Neuronal stem cell (in vitro differentiated cells): ENCODE measurements at regions not wholly inside any gene's neighbourhood (a gene's known extent, or its start where the extent isn't known, plus 50 kb on each side); places are given as distances from the start of the nearest gene placed in this dataset.

Experiments
- DNase-seq: peaks from one replicate; pipeline ENCODE4 v3.0.0-alpha.2; 2013; ENCODE audit warnings: low spot score
- H2AFZ ChIP-seq: one replicate; pipeline ENCODE4 v1.6.1; 2013; ENCODE audit warnings: mild to moderate bottlenecking, low read length, inconsistent platforms
- H2AK5ac ChIP-seq: 2 replicates; pipeline ENCODE4 v1.6.1; 2013; ENCODE audit warnings: low read depth, mild to moderate bottlenecking, inconsistent platforms, low read length, moderate library complexity, mixed read lengths
- H2BK120ac ChIP-seq: 2 replicates; pipeline ENCODE4 v1.6.1; 2013; ENCODE audit warnings: low read depth, mild to moderate bottlenecking, inconsistent platforms, low read length, moderate library complexity, mixed read lengths
- H2BK12ac ChIP-seq: one replicate; pipeline ENCODE4 v1.6.1; 2013; ENCODE audit warnings: low read length, inconsistent platforms
- H2BK15ac ChIP-seq: 2 replicates; pipeline ENCODE4 v1.6.1; 2013; ENCODE audit warnings: mild to moderate bottlenecking, low read length, inconsistent platforms, mixed read lengths
- H2BK5ac ChIP-seq: one replicate; pipeline ENCODE4 v1.6.1; 2013; ENCODE audit warnings: inconsistent platforms, mild to moderate bottlenecking, low read length, moderate library complexity
- H3K14ac ChIP-seq: one replicate; pipeline ENCODE4 v1.6.1; 2013; ENCODE audit warnings: low read length, inconsistent platforms
- H3K18ac ChIP-seq: 2 replicates; pipeline ENCODE4 v1.6.1; 2013; ENCODE audit warnings: low read length, inconsistent platforms
- H3K23ac ChIP-seq: 2 replicates; pipeline ENCODE4 v1.6.1; 2013; ENCODE audit warnings: low read depth, mild to moderate bottlenecking, mixed read lengths, low read length, inconsistent platforms; ENCODE audit not compliant: poor library complexity
- H3K27ac ChIP-seq: replicated peaks from 3 replicates; pipeline ENCODE4 v1.5.1; 2013; ENCODE audit warnings: low read length, inconsistent platforms
- H3K27me3 ChIP-seq, 3 experiments: 2 replicates each; pipeline ENCODE4 v1.6.1; 2013; ENCODE audit warnings: low read length in 3 of 3, mild to moderate bottlenecking in 2 of 3, inconsistent platforms in 1 of 3, low read depth in 1 of 3, mixed read lengths in 1 of 3, moderate library complexity in 1 of 3; ENCODE audit not compliant: control insufficient read depth in 3 of 3, insufficient read depth in 3 of 3
- H3K36me3 ChIP-seq, 2 donors: replicated peaks in 1 of 2; 2 replicates each; pipeline ENCODE4 v1.6.1; 2013; ENCODE audit warnings: low read length in 2 of 2; ENCODE audit not compliant: control insufficient read depth in 2 of 2, insufficient read depth in 2 of 2
- H3K4ac ChIP-seq: 2 replicates; pipeline ENCODE4 v1.6.1; 2013; ENCODE audit warnings: inconsistent platforms, mild to moderate bottlenecking, low read length, moderate library complexity
- H3K4me1 ChIP-seq, 2 donors: 1 replicate in 1 of 2; 2 replicates in 1 of 2; pipeline ENCODE4 v1.6.1; 2013; ENCODE audit warnings: low read length in 2 of 2, low read depth in 1 of 2; ENCODE audit not compliant: control insufficient read depth in 2 of 2, insufficient read depth in 1 of 2
- H3K4me2 ChIP-seq: one replicate; pipeline ENCODE4 v1.6.1; 2013; ENCODE audit warnings: mild to moderate bottlenecking, low read length, inconsistent platforms; ENCODE audit not compliant: insufficient read depth, poor library complexity, severe bottlenecking
- H3K4me3 ChIP-seq, 2 donors: 2 replicates each; pipeline ENCODE4 v1.5.1; 2013; ENCODE audit warnings: low read length in 2 of 2, mild to moderate bottlenecking in 2 of 2, inconsistent platforms in 1 of 2, moderate library complexity in 1 of 2
- H3K79me1 ChIP-seq: one replicate; pipeline ENCODE4 v1.6.1; 2013; ENCODE audit warnings: low read depth, mild to moderate bottlenecking, inconsistent platforms, low read length, moderate library complexity
- H3K9ac ChIP-seq: one replicate; pipeline ENCODE4 v1.6.1; 2013; ENCODE audit warnings: mild to moderate bottlenecking, low read depth, low read length, inconsistent platforms; ENCODE audit not compliant: poor library complexity
- H3K9me3 ChIP-seq, 2 donors: replicated peaks in 1 of 2; 2 replicates each; pipeline versions ENCODE3 to v1.6.1; 2013; ENCODE audit warnings: low read length in 2 of 2, mild to moderate bottlenecking in 2 of 2, inconsistent platforms in 1 of 2, low read depth in 1 of 2, mixed read lengths in 1 of 2, moderate library complexity in 1 of 2; ENCODE audit not compliant: control insufficient read depth in 2 of 2, insufficient read depth in 1 of 2
- H4K8ac ChIP-seq: one replicate; pipeline ENCODE4 v1.6.1; 2013; ENCODE audit warnings: low read depth, mild to moderate bottlenecking, inconsistent platforms, low read length, moderate library complexity
- H4K91ac ChIP-seq: one replicate; pipeline ENCODE4 v1.6.1; 2013; ENCODE audit warnings: low read length, low read depth, mild to moderate bottlenecking, inconsistent platforms; ENCODE audit not compliant: poor library complexity
- WGBS, 2 donors: extraction: QIAGEN DNeasy Blood & Tissue Kit; methylation state at CpG; one replicate each; pipeline ENCODE4 v1.1.7; 2013; ENCODE audit warnings: missing lambda C conversion rate in 2 of 2, mixed read lengths in 1 of 2; ENCODE audit not compliant: insufficient read length in 2 of 2, insufficient replicate concordance in 1 of 2; ENCODE audit errors: extremely low coverage in 2 of 2; 5-methylcytosine and 5-hydroxymethylcytosine counted together

DNA sequence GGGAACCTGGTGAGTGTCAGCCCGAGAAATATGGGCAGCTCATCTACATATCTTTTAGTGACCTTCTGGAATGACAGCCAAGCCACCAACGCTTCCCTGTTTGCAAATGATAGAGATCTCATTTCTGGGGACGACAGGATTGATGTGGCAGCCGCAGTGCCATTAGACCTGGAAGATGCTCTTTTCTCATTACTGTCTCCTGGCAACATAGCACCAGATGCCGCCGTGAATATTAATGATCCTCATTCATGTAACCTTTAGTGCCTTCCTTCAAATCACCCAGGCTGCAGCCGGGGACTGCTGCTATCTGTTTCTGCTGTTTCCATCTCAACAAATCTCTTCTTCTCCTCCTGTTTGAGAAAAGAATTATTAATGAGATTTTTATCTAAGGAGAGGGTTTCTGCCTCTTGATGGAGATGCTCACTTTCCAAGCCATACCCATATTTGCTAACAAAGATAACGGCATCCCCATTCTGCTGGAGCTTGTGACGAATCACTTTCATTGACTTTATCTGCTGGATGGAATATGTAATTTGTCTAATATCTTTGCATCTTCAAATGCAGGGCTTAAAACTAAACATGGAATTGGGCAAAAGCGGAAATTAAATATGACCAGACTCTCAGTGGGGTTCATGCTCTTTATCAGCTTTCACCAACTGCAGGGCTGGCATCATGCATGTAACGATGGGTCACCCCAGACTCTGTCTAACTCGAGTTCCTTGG, 74.8 kb upstream of the KIF16B start:
- DNase-seq = no peak
- Histone ChIP-seq H3K27ac (no peak overlapping the region), H3K27me3 (no peaks in the 10 kb centered on the region), H3K36me3 (no peaks in the 10 kb centered on the region), H3K4me3 (no peak overlapping the region), H3K23ac (no peak overlapping the region), H2AK5ac (no peak overlapping the region), H4K91ac (no peak overlapping the region), H2AFZ (no peak overlapping the region), H4K8ac (no peak overlapping the region), H3K4me2 (no peak overlapping the region), H3K79me1 (no peaks in the 10 kb centered on the region), H3K9ac (no peak overlapping the region), H2BK15ac (no peak overlapping the region), H3K18ac (no peak overlapping the region), H3K4me1 (peaks cover 0 to 4% of the 10 kb centered on the region in 2 donors), H2BK5ac (no peak overlapping the region), H3K14ac (no peak overlapping the region), H3K9me3 (no peaks in the 10 kb centered on the region), H3K4ac (no peak overlapping the region), H2BK12ac (no peak overlapping the region), H2BK120ac (no peak overlapping the region)
- WGBS, 2 donors = no CpG with 5 or more reads among the region's 12 CpGs

DNA sequence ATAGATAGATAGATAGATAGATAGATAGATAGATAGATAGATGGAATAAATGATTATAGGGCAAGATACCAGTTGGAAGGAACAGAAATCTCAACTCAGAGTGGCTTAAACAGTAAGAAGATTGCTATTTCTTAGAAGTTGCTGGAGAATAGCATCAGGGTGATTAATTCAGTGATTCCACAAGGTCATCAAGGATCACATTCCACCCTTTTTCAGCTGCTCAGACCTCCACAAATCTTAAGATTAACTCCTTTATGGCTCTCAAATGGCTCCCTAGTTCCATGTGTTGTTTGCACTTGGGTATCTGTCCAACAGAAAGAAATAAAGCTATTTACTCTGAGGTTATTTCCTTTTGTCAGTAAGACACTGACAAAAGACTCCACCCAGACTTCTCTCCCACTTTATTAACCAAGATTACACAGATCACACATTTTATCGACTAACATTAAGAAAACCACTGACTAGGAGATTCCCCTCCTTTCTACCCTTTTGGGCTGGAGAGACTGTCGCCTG, 68.3 kb upstream of the KIF16B start:
- Histone ChIP-seq H2BK12ac (no peak overlapping the region), H2BK120ac (no peak overlapping the region), H3K4ac (no peak overlapping the region), H3K79me1 (no peaks in the 10 kb centered on the region), H2AK5ac (no peak overlapping the region), H4K91ac (no peak overlapping the region), H3K4me3 (no peak overlapping the region), H2AFZ (peak overlapping the region; percentile 31), H3K23ac (no peak overlapping the region), H3K27me3 (no peaks in the 10 kb centered on the region), H3K9me3 (no peaks in the 10 kb centered on the region), H3K4me1 (peaks cover 0 to 7% of the 10 kb centered on the region in 2 donors), H3K14ac (no peak overlapping the region), H3K27ac (no peak overlapping the region), H3K9ac (no peak overlapping the region), H2BK5ac (no peak overlapping the region), H2BK15ac (no peak overlapping the region), H3K36me3 (no peaks in the 10 kb centered on the region), H4K8ac (no peak overlapping the region), H3K18ac (no peak overlapping the region), H3K4me2 (no peak overlapping the region)
- DNase-seq = no peak
- no CpG with 5 or more reads among the region's 2 CpGs for WGBS, 2 donors

DNA sequence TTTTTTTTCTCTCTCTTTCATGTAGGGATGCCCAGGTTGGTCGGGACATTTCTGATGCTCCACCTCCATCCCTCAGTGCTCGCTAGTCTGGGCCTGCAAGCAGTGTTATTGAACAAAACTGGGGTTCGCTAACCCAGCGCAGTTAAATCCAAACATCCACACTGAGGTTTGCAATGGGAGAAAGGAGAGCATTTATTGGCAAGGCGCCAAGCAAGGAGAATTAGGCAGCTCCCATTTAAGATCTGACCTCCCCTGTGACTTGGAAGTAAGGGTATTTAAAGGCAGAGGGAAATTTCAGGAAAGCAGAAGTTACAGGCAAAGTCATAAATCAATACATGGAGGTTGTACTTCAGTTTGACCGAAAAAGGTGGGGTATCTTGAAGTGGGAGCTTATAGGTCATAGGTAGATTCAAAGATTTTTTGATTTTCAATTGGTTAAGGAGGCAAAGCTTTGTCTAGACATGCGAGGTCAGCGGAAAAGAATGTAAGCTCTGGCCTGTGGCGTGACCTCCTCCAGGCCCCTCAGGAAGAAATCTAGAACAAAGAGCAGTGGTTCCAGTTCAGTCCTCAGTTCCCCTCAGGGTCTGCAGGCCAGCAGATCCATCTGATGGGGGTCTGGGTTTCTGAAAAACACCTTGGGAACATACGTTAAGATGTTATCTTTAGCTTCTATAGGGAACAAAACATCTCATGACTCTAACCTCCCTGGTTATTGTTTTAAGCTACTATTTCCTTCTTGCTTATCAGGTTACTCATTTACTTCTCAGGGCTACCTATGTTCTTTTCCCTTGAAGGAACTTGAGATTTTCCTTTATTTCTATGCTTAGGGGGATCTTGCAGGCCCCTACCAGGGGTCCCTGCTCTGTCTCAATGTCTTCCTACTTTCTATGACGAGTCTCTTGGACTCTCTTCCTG, 66.0 kb upstream of the KIF16B start:
- H4K91ac ChIP-seq = no peak overlapping the region
- no peak overlapping the region for H2AK5ac ChIP-seq
- H2BK12ac ChIP-seq = no peak overlapping the region
- H3K9me3 ChIP-seq = no peaks in the 10 kb centered on the region
- no peak overlapping the region for H3K27ac ChIP-seq
- H4K8ac ChIP-seq = no peak overlapping the region
- no peak for DNase-seq
- H3K79me1 ChIP-seq = no peaks in the 10 kb centered on the region
- no peak overlapping the region for H3K4me3 ChIP-seq
- H3K4ac ChIP-seq = no peak overlapping the region
- no peak overlapping the region for H3K4me2 ChIP-seq
- H2BK15ac ChIP-seq = no peak overlapping the region
- H3K36me3 ChIP-seq = no peaks in the 10 kb centered on the region
- H3K23ac ChIP-seq = no peak overlapping the region
- H2BK120ac ChIP-seq = no peak overlapping the region
- no CpG with 5 or more reads among the region's 11 CpGs for WGBS, 2 donors
- H3K9ac ChIP-seq = no peak overlapping the region
- H3K18ac ChIP-seq = no peak overlapping the region
- H2BK5ac ChIP-seq = no peak overlapping the region
- peak overlapping the region; percentile 38 for H2AFZ ChIP-seq
- peaks cover 0 to 7% of the 10 kb centered on the region in 2 donors for H3K4me1 ChIP-seq
- H3K27me3 ChIP-seq = no peaks in the 10 kb centered on the region
- H3K14ac ChIP-seq = no peak overlapping the region

DNA sequence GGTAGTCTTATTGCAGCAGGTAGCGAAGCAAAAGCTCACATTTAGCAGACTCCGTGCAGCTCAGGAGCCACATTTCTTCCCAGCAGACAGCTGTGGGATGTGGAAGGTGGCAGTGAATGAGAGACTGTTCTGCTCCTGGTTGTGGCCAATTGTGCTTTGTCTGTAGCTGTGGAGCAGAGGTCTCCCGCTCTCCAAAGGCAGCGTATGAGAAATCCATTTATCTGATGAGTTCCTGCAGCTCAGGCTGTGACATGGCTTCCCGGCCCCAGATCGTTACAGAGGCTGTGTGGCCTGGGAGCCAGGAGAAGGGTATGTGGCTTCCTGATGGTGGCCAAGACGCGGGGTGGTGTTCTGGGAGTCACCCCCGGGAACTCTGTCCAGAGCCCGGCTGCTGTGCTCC, 64.5 kb upstream of the KIF16B start:
- Histone ChIP-seq H3K9ac (no peak overlapping the region), H3K27me3 (no peaks in the 10 kb centered on the region), H3K4me1 (peaks cover 0 to 7% of the 10 kb centered on the region in 2 donors), H3K14ac (no peak overlapping the region), H4K91ac (no peak overlapping the region), H3K4me2 (no peak overlapping the region), H3K23ac (no peak overlapping the region), H3K9me3 (no peaks in the 10 kb centered on the region), H4K8ac (no peak overlapping the region), H3K4ac (no peak overlapping the region), H3K27ac (no peak overlapping the region), H3K18ac (no peak overlapping the region), H3K4me3 (no peak overlapping the region), H2AK5ac (no peak overlapping the region), H2BK120ac (no peak overlapping the region), H3K36me3 (no peaks in the 10 kb centered on the region), H3K79me1 (no peaks in the 10 kb centered on the region), H2BK15ac (no peak overlapping the region), H2AFZ (peak overlapping the region; percentile 18), H2BK5ac (no peak overlapping the region), H2BK12ac (no peak overlapping the region)
- no CpG with 5 or more reads among the region's 10 CpGs for WGBS, 2 donors
- DNase-seq = no peak
